Rectal smooth muscle tissue (tissue), 1 donor: ENCODE measurements at regions not wholly inside any gene's neighbourhood (a gene's known extent, or its start where the extent isn't known, plus 50 kb on each side); places are given as distances from the start of the nearest gene placed in this dataset.

ENCODE experiments used
- H3K27ac ChIP-seq: one replicate; pipeline ENCODE4 v1.7.0; 2013; ENCODE audit warnings: low read depth, low read length, inconsistent platforms
- H3K27me3 ChIP-seq: one replicate; pipeline ENCODE4 v1.7.0; 2013; ENCODE audit warnings: low read length; ENCODE audit not compliant: control insufficient read depth, insufficient read depth
- H3K36me3 ChIP-seq: one replicate; pipeline ENCODE4 v1.7.0; 2013; ENCODE audit warnings: low read length; ENCODE audit not compliant: control insufficient read depth, insufficient read depth
- H3K4me1 ChIP-seq: one replicate; pipeline ENCODE4 v1.7.0; 2013; ENCODE audit warnings: low read length; ENCODE audit not compliant: control insufficient read depth, insufficient read depth
- H3K4me3 ChIP-seq: one replicate; pipeline ENCODE4 v1.7.0; 2013; ENCODE audit warnings: low read length
- H3K9ac ChIP-seq: one replicate; pipeline ENCODE4 v1.7.0; 2013; ENCODE audit warnings: low read length

- Histone ChIP-seq H3K27ac (no peak overlapping the region), H3K4me3 (no peak overlapping the region), H3K9ac (no peak overlapping the region), H3K36me3 (no peaks in the 10 kb centered on the region), H3K4me1 (no peaks in the 10 kb centered on the region), H3K27me3 (no peaks in the 10 kb centered on the region)
These were observed 243.1 kb downstream of the KCNA4 start for GRCh38 chr11:29773656-29774264.

DNA sequence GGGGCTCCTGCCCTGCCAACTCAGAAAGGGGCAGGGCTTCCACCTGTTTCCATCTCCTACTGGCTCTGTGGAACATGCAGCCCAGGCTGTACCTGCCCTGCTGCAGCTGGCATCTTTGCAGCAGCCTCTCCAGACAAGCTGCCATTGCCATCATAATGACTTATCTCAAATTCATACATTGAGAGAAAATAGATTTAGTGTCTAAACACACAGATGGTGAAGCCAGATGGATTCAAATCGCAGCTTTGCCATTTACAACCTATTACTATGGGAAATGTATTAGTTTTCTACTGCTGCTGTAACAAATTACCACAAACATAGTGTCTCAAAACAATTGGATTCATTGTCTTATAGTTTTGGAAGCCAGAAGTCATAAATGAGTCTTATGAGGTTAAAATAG lies 260.0 kb downstream of the KCNA4 start:
- Histone ChIP-seq H3K36me3 (no peaks in the 10 kb centered on the region), H3K27me3 (no peaks in the 10 kb centered on the region), H3K27ac (no peak overlapping the region), H3K4me1 (no peaks in the 10 kb centered on the region), H3K4me3 (no peak overlapping the region), H3K9ac (no peak overlapping the region)

GRCh38 chr11:29755474-29755873 lies 261.4 kb downstream of the KCNA4 start:
- H3K27ac ChIP-seq: no peak overlapping the region
- no peak overlapping the region for H3K9ac ChIP-seq
- no peaks in the 10 kb centered on the region for H3K36me3 ChIP-seq
- H3K27me3 ChIP-seq: no peaks in the 10 kb centered on the region
- H3K4me1 ChIP-seq: no peaks in the 10 kb centered on the region
- H3K4me3 ChIP-seq: no peak overlapping the region

- no peaks in the 10 kb centered on the region for H3K4me1 ChIP-seq
- no peak overlapping the region for H3K4me3 ChIP-seq
These were observed 265.2 kb downstream of the KCNA4 start for GRCh38 chr11:29751618-29752017.

DNA sequence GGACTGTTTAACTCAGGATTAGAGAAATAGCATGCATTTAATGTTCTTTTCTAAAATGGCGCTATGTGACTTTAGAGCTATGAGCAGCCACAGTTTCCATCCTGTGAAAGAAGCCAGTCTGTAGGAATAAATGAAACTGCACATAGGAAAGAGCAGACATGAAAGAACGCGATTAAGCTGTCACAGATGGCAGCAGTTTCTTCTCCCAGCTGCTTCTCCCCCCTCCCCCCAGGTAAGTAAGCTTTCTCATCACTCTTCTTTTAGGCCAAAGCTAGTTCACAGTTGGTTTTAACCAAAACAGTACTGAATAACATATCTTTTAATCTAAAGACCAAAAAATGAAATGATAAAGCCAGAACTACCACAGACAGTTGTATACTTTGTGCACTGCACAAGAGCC lies 266.4 kb downstream of the KCNA4 start:
- Histone ChIP-seq H3K36me3 (no peaks in the 10 kb centered on the region), H3K27ac (no peak overlapping the region), H3K4me1 (no peaks in the 10 kb centered on the region), H3K27me3 (no peaks in the 10 kb centered on the region), H3K9ac (no peak overlapping the region), H3K4me3 (no peak overlapping the region)

More at GRCh38 chr11:29751618-29752017, 265.2 kb downstream of the KCNA4 start:
- H3K27me3 ChIP-seq: no peaks in the 10 kb centered on the region
- H3K27ac ChIP-seq: no peak overlapping the region
- H3K36me3 ChIP-seq: no peaks in the 10 kb centered on the region
- no peak overlapping the region for H3K9ac ChIP-seq

DNA sequence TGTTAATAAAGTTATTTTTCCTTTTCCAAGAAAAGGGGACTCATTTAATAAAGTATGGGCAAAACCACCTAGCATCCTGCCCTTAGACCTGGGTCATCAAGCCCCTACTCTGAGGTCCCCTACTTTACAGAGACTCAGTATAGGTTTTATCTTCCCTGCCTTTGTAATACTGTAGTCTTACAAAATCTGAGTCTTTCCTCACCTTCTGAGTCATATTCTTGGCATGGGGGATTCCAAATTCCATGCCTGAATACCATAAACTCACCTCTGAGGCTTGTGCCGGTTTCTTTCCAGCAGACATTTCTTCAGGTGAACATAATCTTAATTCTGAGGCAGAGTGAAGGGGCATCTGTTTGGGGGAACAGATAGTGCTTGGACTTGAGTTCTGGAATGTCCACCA lies 282.5 kb downstream of the KCNA4 start:
- Histone ChIP-seq H3K9ac (no peak overlapping the region), H3K36me3 (no peaks in the 10 kb centered on the region), H3K27me3 (no peaks in the 10 kb centered on the region), H3K4me3 (no peak overlapping the region), H3K4me1 (no peaks in the 10 kb centered on the region), H3K27ac (no peak overlapping the region)

- Histone ChIP-seq H3K4me1 (no peaks in the 10 kb centered on the region), H3K27ac (no peak overlapping the region), H3K36me3 (no peaks in the 10 kb centered on the region), H3K27me3 (no peaks in the 10 kb centered on the region), H3K9ac (no peak overlapping the region), H3K4me3 (no peak overlapping the region)
These were observed 303.0 kb downstream of the KCNA4 start for GRCh38 chr11:29713831-29714320.

GRCh38 chr11:29712616-29713015 lies 304.2 kb downstream of the KCNA4 start:
- Histone ChIP-seq H3K27ac (no peak overlapping the region), H3K4me3 (no peak overlapping the region), H3K27me3 (no peaks in the 10 kb centered on the region), H3K36me3 (no peaks in the 10 kb centered on the region), H3K4me1 (no peaks in the 10 kb centered on the region), H3K9ac (no peak overlapping the region)

DNA sequence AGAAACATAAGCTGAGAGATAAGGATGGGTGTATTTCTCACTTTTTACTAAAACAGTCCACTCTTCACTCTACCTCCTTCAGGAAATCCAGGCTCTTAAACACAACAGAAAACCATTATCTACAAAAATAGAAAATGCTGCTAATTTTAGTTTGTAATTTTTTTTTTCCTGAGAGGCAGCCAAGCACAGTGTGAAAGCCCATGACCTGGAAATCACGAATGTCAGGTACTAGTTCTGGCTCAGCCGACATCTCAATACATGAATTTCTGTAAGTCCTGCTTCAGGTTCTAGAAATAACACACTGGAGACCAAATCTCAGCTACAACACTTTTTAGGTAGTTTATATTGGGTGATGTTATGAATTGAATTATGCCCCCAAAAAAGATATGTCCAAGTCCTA lies 308.9 kb downstream of the KCNA4 start:
- Histone ChIP-seq H3K9ac (no peak overlapping the region), H3K4me1 (no peaks in the 10 kb centered on the region), H3K27me3 (no peaks in the 10 kb centered on the region), H3K36me3 (no peaks in the 10 kb centered on the region), H3K27ac (no peak overlapping the region), H3K4me3 (no peak overlapping the region)

DNA sequence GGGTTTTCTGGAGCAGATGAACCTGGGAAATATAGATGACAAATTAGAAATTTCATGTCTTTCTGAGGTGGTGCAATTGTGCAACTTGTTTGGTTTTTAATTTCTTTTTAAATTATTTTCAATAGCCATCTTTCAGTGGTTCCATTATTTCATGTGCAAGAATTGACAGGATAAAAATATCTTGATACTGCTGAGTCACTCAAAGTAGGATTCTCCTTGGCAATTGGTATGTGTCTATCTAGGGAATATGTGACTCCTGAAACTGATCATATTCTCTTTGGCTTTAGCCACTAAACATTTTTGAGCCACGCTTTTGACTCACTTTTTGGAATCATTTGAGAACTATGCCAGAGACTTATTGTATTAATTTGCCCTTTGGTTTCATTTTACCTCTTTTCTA lies 331.5 kb downstream of the KCNA4 start:
- Histone ChIP-seq H3K4me1 (no peaks in the 10 kb centered on the region), H3K9ac (no peak overlapping the region), H3K36me3 (no peaks in the 10 kb centered on the region), H3K27ac (no peak overlapping the region), H3K27me3 (no peaks in the 10 kb centered on the region), H3K4me3 (no peak overlapping the region)

- H3K27ac ChIP-seq: no peak overlapping the region
- H3K9ac ChIP-seq: no peak overlapping the region
- H3K27me3 ChIP-seq: no peaks in the 10 kb centered on the region
- no peaks in the 10 kb centered on the region for H3K36me3 ChIP-seq
- no peaks in the 10 kb centered on the region for H3K4me1 ChIP-seq
- H3K4me3 ChIP-seq: no peak overlapping the region
These were observed 334.0 kb downstream of the KCNA4 start for GRCh38 chr11:29682856-29683255.

- Histone ChIP-seq H3K4me1 (no peaks in the 10 kb centered on the region), H3K36me3 (no peaks in the 10 kb centered on the region), H3K4me3 (no peak overlapping the region), H3K27ac (no peak overlapping the region), H3K9ac (no peak overlapping the region), H3K27me3 (no peaks in the 10 kb centered on the region)
These were observed 336.8 kb downstream of the KCNA4 start for GRCh38 chr11:29679996-29680395.

- no peak overlapping the region for H3K27ac ChIP-seq
- H3K27me3 ChIP-seq: no peaks in the 10 kb centered on the region
- no peak overlapping the region for H3K9ac ChIP-seq
- no peaks in the 10 kb centered on the region for H3K4me1 ChIP-seq
- no peak overlapping the region for H3K4me3 ChIP-seq
- H3K36me3 ChIP-seq: no peaks in the 10 kb centered on the region
These were observed 339.8 kb downstream of the KCNA4 start for GRCh38 chr11:29676993-29677392.
